Keratinocyte (primary cell): ENCODE measurements at regions not wholly inside any gene's neighbourhood (a gene's known extent, or its start where the extent isn't known, plus 50 kb on each side); places are given as distances from the start of the nearest gene placed in this dataset.

Experiments
- EZH2 ChIP-seq: IDR thresholded peaks from one replicate; pipeline ENCODE4 v1.6.1; 2012; ENCODE audit warnings: inconsistent platforms, mild to moderate bottlenecking, low read length, moderate library complexity
- TF ChIP-seq, protein P1 (sequence below), 3 experiments: IDR thresholded peaks in 1 of 3; conservative IDR thresholded peaks in 1 of 3; optimal IDR thresholded peaks in 1 of 3; 2 replicates in 2 of 3; 3 replicates in 1 of 3; pipeline versions ENCODE3 to v1.5.1; 2011; ENCODE audit warnings: low read length in 3 of 3, mild to moderate bottlenecking in 3 of 3, moderate library complexity in 2 of 3, control low read depth in 1 of 3, inconsistent platforms in 1 of 3; ENCODE audit not compliant: insufficient read depth in 2 of 3; ENCODE audit errors: extremely low read depth in 1 of 3

DNA sequence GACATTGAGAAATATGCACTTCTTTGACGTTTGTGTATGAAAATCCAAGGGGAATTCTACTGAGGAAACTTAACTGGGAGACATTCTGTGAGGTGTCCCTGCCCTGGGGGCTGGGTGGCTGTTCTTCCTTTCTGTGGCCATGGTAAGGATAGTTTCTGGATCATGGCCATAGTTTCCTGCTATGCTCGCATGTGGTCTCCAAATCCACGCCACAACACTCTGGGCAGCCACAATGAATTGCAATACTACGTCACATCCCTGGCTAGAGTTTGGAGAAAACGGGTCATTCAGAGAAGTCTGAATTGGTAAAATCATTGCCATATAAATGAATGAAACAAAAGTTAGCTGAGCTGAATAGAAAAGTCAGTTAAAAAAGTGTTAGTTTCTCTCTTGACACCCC, 230.6 kb downstream of the UTRN start:
- TF ChIP-seq, protein P1, sequence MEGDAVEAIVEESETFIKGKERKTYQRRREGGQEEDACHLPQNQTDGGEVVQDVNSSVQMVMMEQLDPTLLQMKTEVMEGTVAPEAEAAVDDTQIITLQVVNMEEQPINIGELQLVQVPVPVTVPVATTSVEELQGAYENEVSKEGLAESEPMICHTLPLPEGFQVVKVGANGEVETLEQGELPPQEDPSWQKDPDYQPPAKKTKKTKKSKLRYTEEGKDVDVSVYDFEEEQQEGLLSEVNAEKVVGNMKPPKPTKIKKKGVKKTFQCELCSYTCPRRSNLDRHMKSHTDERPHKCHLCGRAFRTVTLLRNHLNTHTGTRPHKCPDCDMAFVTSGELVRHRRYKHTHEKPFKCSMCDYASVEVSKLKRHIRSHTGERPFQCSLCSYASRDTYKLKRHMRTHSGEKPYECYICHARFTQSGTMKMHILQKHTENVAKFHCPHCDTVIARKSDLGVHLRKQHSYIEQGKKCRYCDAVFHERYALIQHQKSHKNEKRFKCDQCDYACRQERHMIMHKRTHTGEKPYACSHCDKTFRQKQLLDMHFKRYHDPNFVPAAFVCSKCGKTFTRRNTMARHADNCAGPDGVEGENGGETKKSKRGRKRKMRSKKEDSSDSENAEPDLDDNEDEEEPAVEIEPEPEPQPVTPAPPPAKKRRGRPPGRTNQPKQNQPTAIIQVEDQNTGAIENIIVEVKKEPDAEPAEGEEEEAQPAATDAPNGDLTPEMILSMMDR (optimal IDR thresholded peaks at IDR 0.05 in 1 of 3, IDR thresholded peaks at IDR 0.05 in 1 of 3, conservative IDR thresholded peaks at IDR 0.05 in 1 of 3; ENCODE audit: extremely low read depth in 1 of 3, insufficient read depth in 2 of 3, low read length in 3 of 3) = no peak
- no peak for TF ChIP-seq EZH2
